KMS-11 (cell line): ENCODE measurements at regions not wholly inside any gene's neighbourhood (a gene's known extent, or its start where the extent isn't known, plus 50 kb on each side); places are given as distances from the start of the nearest gene placed in this dataset.

ENCODE experiments used
- H2AFZ ChIP-seq: fragments of 200-600 bp; sonication (generic); 2 replicates; pipeline ENCODE4 v1.6.1; 2016; ENCODE audit warnings: antibody characterized with exemption, mixed run types, low read depth
- H3K27ac ChIP-seq: fragments of 200-600 bp; sonication (generic); 2 replicates; pipeline ENCODE4 v1.6.1; 2016; ENCODE audit warnings: mild to moderate bottlenecking, mixed run types
- H3K27me3 ChIP-seq: fragments of 200-600 bp; sonication (generic); 2 replicates; pipeline ENCODE4 v1.6.1; 2017; ENCODE audit warnings: mild to moderate bottlenecking, low read depth, mixed run types, moderate library complexity; ENCODE audit not compliant: insufficient read depth
- H3K36me3 ChIP-seq: fragments of 200-600 bp; sonication (generic); 2 replicates; pipeline ENCODE4 v1.6.1; 2017; ENCODE audit warnings: mild to moderate bottlenecking, mixed run types; ENCODE audit not compliant: insufficient read depth
- H3K4me1 ChIP-seq: fragments of 200-600 bp; sonication (generic); 2 replicates; pipeline ENCODE4 v1.6.1; 2016; ENCODE audit warnings: mild to moderate bottlenecking, low read depth, mixed run types; ENCODE audit not compliant: poor library complexity, severe bottlenecking
- H3K4me2 ChIP-seq: fragments of 200-600 bp; sonication (generic); 2 replicates; pipeline ENCODE4 v1.7.0; 2016; ENCODE audit warnings: mild to moderate bottlenecking, mixed run types
- H3K4me3 ChIP-seq: fragments of 200-600 bp; sonication (generic); IDR thresholded peaks from 2 replicates; pipeline ENCODE4 v1.6.1; 2017; ENCODE audit warnings: low read depth, low read length, mixed read lengths; ENCODE audit not compliant: insufficient read depth
- H3K79me2 ChIP-seq: fragments of 200-600 bp; sonication (generic); 2 replicates; pipeline ENCODE4 v1.6.1; 2016; ENCODE audit warnings: low read depth, mixed run types; ENCODE audit not compliant: insufficient read depth
- H3K9ac ChIP-seq: fragments of 200-600 bp; sonication (generic); 2 replicates; pipeline ENCODE4 v1.6.1; 2016; ENCODE audit warnings: mild to moderate bottlenecking, mixed run types
- H4K20me1 ChIP-seq: fragments of 200-600 bp; sonication (generic); 2 replicates; pipeline ENCODE4 v1.6.1; 2016; ENCODE audit warnings: mild to moderate bottlenecking, mixed run types; ENCODE audit not compliant: insufficient read depth
- TF ChIP-seq, protein P1 (sequence below): fragments of 200-600 bp; sonication (generic); conservative IDR thresholded peaks from 2 replicates; pipeline ENCODE4 v1.6.1; 2017; ENCODE audit warnings: low read depth, mild to moderate bottlenecking, antibody characterized with exemption, low read length, moderate library complexity, mixed read lengths

DNA sequence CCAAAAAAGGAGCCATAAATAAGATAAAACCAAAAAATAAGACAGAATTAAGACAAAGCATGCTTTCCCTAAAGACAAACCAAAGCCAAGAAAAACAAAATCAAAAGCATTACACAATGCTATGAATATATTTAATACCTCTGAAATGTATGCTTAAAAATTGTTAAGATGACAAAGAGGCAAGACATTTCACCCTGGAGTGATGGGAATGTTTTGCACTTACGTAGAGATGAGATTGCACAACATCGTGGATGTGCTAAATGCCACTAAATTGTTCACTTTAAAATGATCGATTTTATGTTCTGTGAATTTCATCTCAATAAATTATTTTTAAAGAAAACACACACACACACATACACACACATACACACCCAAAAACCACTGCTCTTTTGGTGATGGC, 386.6 kb upstream of the KLHL29 start:
- no peaks in the 10 kb centered on the region for H3K79me2 ChIP-seq
- H3K4me2 ChIP-seq: no peak overlapping the region
- H3K9ac ChIP-seq: no peak overlapping the region
- TF ChIP-seq, protein P1, sequence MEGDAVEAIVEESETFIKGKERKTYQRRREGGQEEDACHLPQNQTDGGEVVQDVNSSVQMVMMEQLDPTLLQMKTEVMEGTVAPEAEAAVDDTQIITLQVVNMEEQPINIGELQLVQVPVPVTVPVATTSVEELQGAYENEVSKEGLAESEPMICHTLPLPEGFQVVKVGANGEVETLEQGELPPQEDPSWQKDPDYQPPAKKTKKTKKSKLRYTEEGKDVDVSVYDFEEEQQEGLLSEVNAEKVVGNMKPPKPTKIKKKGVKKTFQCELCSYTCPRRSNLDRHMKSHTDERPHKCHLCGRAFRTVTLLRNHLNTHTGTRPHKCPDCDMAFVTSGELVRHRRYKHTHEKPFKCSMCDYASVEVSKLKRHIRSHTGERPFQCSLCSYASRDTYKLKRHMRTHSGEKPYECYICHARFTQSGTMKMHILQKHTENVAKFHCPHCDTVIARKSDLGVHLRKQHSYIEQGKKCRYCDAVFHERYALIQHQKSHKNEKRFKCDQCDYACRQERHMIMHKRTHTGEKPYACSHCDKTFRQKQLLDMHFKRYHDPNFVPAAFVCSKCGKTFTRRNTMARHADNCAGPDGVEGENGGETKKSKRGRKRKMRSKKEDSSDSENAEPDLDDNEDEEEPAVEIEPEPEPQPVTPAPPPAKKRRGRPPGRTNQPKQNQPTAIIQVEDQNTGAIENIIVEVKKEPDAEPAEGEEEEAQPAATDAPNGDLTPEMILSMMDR: no peak
- H3K27me3 ChIP-seq: no peaks in the 10 kb centered on the region
- H3K4me1 ChIP-seq: no peaks in the 10 kb centered on the region
- H2AFZ ChIP-seq: no peak overlapping the region
- H3K27ac ChIP-seq: no peak overlapping the region
- no peak overlapping the region for H3K4me3 ChIP-seq
- no peaks in the 10 kb centered on the region for H3K36me3 ChIP-seq
- no peaks in the 10 kb centered on the region for H4K20me1 ChIP-seq

DNA sequence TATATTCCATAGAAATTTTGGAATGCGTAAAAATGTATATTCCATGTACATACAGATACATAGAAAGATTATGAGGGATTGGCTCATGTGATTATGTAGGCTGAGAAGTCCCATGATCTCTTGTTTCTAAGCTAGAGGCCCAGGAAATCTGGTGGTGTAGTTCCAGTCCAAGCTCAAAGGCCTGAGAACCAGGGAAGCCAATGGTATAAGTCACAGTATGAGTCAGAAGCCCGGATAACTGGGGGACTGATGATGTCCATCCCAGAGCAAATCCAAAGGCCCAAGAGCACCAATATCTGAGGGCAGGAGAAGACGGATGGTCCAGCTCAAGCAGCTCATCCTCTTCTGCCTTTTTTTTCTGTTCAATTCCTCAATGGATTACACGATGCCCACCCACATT, 385.0 kb upstream of the KLHL29 start:
- H3K27me3 ChIP-seq: no peaks in the 10 kb centered on the region
- no peak overlapping the region for H2AFZ ChIP-seq
- no peaks in the 10 kb centered on the region for H3K36me3 ChIP-seq
- no peaks in the 10 kb centered on the region for H4K20me1 ChIP-seq
- TF ChIP-seq, protein P1: no peak
- no peak overlapping the region for H3K9ac ChIP-seq
- H3K4me2 ChIP-seq: no peak overlapping the region
- H3K4me3 ChIP-seq: no peak overlapping the region
- H3K4me1 ChIP-seq: no peaks in the 10 kb centered on the region
- H3K27ac ChIP-seq: no peak overlapping the region
- no peaks in the 10 kb centered on the region for H3K79me2 ChIP-seq

GRCh38 chr2:23002234-23002633, 382.7 kb upstream of the KLHL29 start:
- H3K27me3 ChIP-seq: no peaks in the 10 kb centered on the region
- no peak overlapping the region for H3K4me2 ChIP-seq
- no peak overlapping the region for H3K9ac ChIP-seq
- H3K36me3 ChIP-seq: no peaks in the 10 kb centered on the region
- H4K20me1 ChIP-seq: no peaks in the 10 kb centered on the region
- H3K79me2 ChIP-seq: no peaks in the 10 kb centered on the region
- H2AFZ ChIP-seq: no peak overlapping the region
- no peak overlapping the region for H3K4me3 ChIP-seq
- TF ChIP-seq, protein P1: no peak
- no peaks in the 10 kb centered on the region for H3K4me1 ChIP-seq
- no peak overlapping the region for H3K27ac ChIP-seq

GRCh38 chr2:23005469-23005868, 379.5 kb upstream of the KLHL29 start:
- H2AFZ ChIP-seq: no peak overlapping the region
- no peak overlapping the region for H3K27ac ChIP-seq
- no peaks in the 10 kb centered on the region for H3K36me3 ChIP-seq
- H3K4me2 ChIP-seq: no peak overlapping the region
- no peaks in the 10 kb centered on the region for H3K27me3 ChIP-seq
- TF ChIP-seq, protein P1: no peak
- H4K20me1 ChIP-seq: no peaks in the 10 kb centered on the region
- H3K9ac ChIP-seq: no peak overlapping the region
- no peaks in the 10 kb centered on the region for H3K79me2 ChIP-seq
- H3K4me1 ChIP-seq: no peaks in the 10 kb centered on the region
- no peak overlapping the region for H3K4me3 ChIP-seq
